WTC11 (cell line): ENCODE measurements at regions not wholly inside any gene's neighbourhood (a gene's known extent, or its start where the extent isn't known, plus 50 kb on each side); places are given as distances from the start of the nearest gene placed in this dataset.

ENCODE experiments used
- ATAC-seq: fragments of 200-7000 bp; cut with Tn5 transposase; 2 replicates; pipeline ENCODE4 v1.10.0; 2021; ENCODE audit warnings: mild to moderate bottlenecking, moderate library complexity
- CTCF ChIA-PET: fragments of 300-600 bp; sonication (Branson Sonifier 250); formaldehyde crosslinking; loops from one replicate; lab custom pipeline; 2021; ENCODE audit warnings: antibody characterized with exemption; lab: Charles Lee
- POLR2A ChIA-PET: fragments of 350-600 bp; sonication (Branson Sonifier 250); formaldehyde crosslinking; loops from one replicate; lab custom pipeline; 2021; ENCODE audit warnings: antibody characterized with exemption; lab: Charles Lee
- DNase-seq: peaks from one replicate; pipeline ENCODE4 v3.0.0; 2021; ENCODE audit warnings: low spot score
- H3K27ac Mint-ChIP-seq: 2 replicates; pipeline ENCODE4 v1.8.0; 2021; ENCODE audit warnings: mixed read lengths
- H3K27me3 Mint-ChIP-seq: 2 replicates; pipeline ENCODE4 v1.8.0; 2021; ENCODE audit warnings: low read depth, mild to moderate bottlenecking, moderate library complexity, mixed read lengths
- H3K36me3 Mint-ChIP-seq: 2 replicates; pipeline ENCODE4 v1.8.0; 2021; ENCODE audit warnings: mixed read lengths
- H3K4me1 Mint-ChIP-seq: 2 replicates; pipeline ENCODE4 v1.8.0; 2022; ENCODE audit warnings: mixed read lengths
- H3K4me3 Mint-ChIP-seq: 2 replicates; pipeline ENCODE4 v1.8.0; 2021; ENCODE audit warnings: mild to moderate bottlenecking, moderate library complexity, mixed read lengths
- H3K9me3 Mint-ChIP-seq: 2 replicates; pipeline ENCODE4 v1.8.0; 2021; ENCODE audit warnings: mixed read lengths
- CREM ChIP-seq: sonication (generic); formaldehyde crosslinking; IDR thresholded peaks from 2 replicates; pipeline ENCODE4 v1.8.1; 2022; ENCODE audit warnings: mild to moderate bottlenecking, missing genetic modification reagents, moderate library complexity
- ELF4 ChIP-seq: sonication (generic); formaldehyde crosslinking; IDR thresholded peaks from 2 replicates; pipeline ENCODE4 v1.8.1; 2022; ENCODE audit warnings: low read depth, mild to moderate bottlenecking, moderate library complexity, missing genetic modification reagents
- ESRRA ChIP-seq: sonication (generic); formaldehyde crosslinking; IDR thresholded peaks from 2 replicates; pipeline ENCODE4 v1.8.1; 2022; ENCODE audit warnings: mild to moderate bottlenecking, missing genetic modification reagents, borderline replicate concordance
- ETV6 ChIP-seq: sonication (generic); formaldehyde crosslinking; IDR thresholded peaks from 2 replicates; pipeline ENCODE4 v1.8.1; 2022; ENCODE audit warnings: mild to moderate bottlenecking, missing genetic modification reagents
- GRHL2 ChIP-seq: fragments of 250-450 bp; sonication (Bioruptor Pico); IDR thresholded peaks from 2 replicates; pipeline ENCODE4 v1.8.0; 2022; ENCODE audit warnings: mild to moderate bottlenecking, moderate library complexity; ENCODE audit not compliant: insufficient replicate concordance, severe bottlenecking
- GTF2I ChIP-seq: fragments of 250-450 bp; sonication (Bioruptor Pico); conservative IDR thresholded peaks from 2 replicates; pipeline ENCODE4 v1.4.0; 2021; ENCODE audit warnings: mild to moderate bottlenecking
- HMGXB4 ChIP-seq: sonication (generic); formaldehyde crosslinking; IDR thresholded peaks from 2 replicates; pipeline ENCODE4 v1.8.1; 2023; ENCODE audit warnings: mild to moderate bottlenecking, moderate library complexity, missing genetic modification reagents
- JAZF1 ChIP-seq: fragments of 250-450 bp; sonication (Bioruptor Pico); IDR thresholded peaks from 2 replicates; pipeline ENCODE4 v1.9.0; 2021; ENCODE audit warnings: moderate library complexity, mild to moderate bottlenecking, inconsistent platforms
- MYBL2 ChIP-seq: sonication (generic); formaldehyde crosslinking; IDR thresholded peaks from 2 replicates; pipeline ENCODE4 v1.8.1; 2023; ENCODE audit warnings: mild to moderate bottlenecking, moderate library complexity, missing genetic modification reagents
- NFATC4 ChIP-seq: fragments of 250-450 bp; sonication (Bioruptor Pico); IDR thresholded peaks from 2 replicates; pipeline ENCODE4 v1.9.0; 2021; ENCODE audit warnings: mild to moderate bottlenecking
- NFYB ChIP-seq: sonication (generic); formaldehyde crosslinking; conservative IDR thresholded peaks from 2 replicates; pipeline ENCODE4 v1.8.0; 2022; ENCODE audit warnings: low read depth, missing genetic modification reagents
- NR2C2 ChIP-seq: sonication (generic); formaldehyde crosslinking; IDR thresholded peaks from 2 replicates; pipeline ENCODE4 v1.8.0; 2022; ENCODE audit warnings: mild to moderate bottlenecking, missing genetic modification reagents
- PRRX2 ChIP-seq: fragments of 250-450 bp; sonication (Bioruptor Pico); IDR thresholded peaks from 2 replicates; pipeline ENCODE4 v1.8.0; 2021; ENCODE audit warnings: mild to moderate bottlenecking
- SMAD3 ChIP-seq: sonication (generic); formaldehyde crosslinking; IDR thresholded peaks from 2 replicates; pipeline ENCODE4 v1.8.0; 2022; ENCODE audit warnings: missing genetic modification reagents, mild to moderate bottlenecking, borderline replicate concordance
- TEAD1 ChIP-seq: sonication (generic); formaldehyde crosslinking; IDR thresholded peaks from 2 replicates; pipeline ENCODE4 v1.8.0; 2022; ENCODE audit warnings: mild to moderate bottlenecking, missing genetic modification reagents
- ZNF121 ChIP-seq: sonication (generic); formaldehyde crosslinking; IDR thresholded peaks from 2 replicates; pipeline ENCODE4 v1.8.0; 2023; ENCODE audit warnings: missing genetic modification reagents
- ZNF281 ChIP-seq: sonication (generic); formaldehyde crosslinking; IDR thresholded peaks from 2 replicates; pipeline ENCODE4 v1.8.0; 2023; ENCODE audit warnings: mild to moderate bottlenecking, missing genetic modification reagents
- ZNF416 ChIP-seq: fragments of 250-450 bp; sonication (Bioruptor Pico); IDR thresholded peaks from 2 replicates; pipeline ENCODE4 v1.9.0; 2021; ENCODE audit warnings: mild to moderate bottlenecking, inconsistent platforms
- ZNF671 ChIP-seq: fragments of 250-450 bp; sonication (Bioruptor Pico); IDR thresholded peaks from 2 replicates; pipeline ENCODE4 v1.8.0; 2021; ENCODE audit warnings: mild to moderate bottlenecking
- TF ChIP-seq, protein P1 (sequence below): fragments of 250-450 bp; sonication (Bioruptor Pico); IDR thresholded peaks from 2 replicates; pipeline ENCODE4 v2.1.2; 2022; ENCODE audit warnings: mild to moderate bottlenecking, moderate library complexity
- TF ChIP-seq, protein P2 (sequence below): sonication (generic); formaldehyde crosslinking; IDR thresholded peaks from 2 replicates; pipeline ENCODE4 v1.8.0; 2023; ENCODE audit warnings: missing genetic modification reagents, mild to moderate bottlenecking, borderline replicate concordance
- TF ChIP-seq, protein P3 (sequence below): sonication (generic); formaldehyde crosslinking; IDR thresholded peaks from 2 replicates; pipeline ENCODE4 v1.8.0; 2022; ENCODE audit warnings: missing genetic modification reagents

DNA sequence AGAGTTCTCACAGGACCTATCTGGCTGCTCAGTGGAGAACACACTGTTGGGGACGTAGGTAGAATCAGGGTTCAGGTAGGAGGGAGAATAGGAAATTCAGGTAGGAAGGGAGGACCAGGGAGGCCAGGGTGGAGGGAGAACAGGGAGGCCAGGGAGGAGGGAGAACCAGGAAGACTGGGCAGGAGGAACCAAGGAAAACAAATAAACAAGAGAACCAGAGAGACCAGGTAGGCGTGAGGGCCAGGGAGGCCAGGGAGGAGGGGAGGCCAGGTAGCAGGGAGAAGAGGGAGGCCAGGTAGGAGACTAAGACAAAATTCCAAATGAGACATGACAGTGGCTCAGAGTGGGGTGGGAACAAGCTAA lies 337.6 kb downstream of the EIPR1 start:
- no peak for TF ChIP-seq ZNF281 (CRISPR knock-in tag)
- TF ChIP-seq, protein P1, sequence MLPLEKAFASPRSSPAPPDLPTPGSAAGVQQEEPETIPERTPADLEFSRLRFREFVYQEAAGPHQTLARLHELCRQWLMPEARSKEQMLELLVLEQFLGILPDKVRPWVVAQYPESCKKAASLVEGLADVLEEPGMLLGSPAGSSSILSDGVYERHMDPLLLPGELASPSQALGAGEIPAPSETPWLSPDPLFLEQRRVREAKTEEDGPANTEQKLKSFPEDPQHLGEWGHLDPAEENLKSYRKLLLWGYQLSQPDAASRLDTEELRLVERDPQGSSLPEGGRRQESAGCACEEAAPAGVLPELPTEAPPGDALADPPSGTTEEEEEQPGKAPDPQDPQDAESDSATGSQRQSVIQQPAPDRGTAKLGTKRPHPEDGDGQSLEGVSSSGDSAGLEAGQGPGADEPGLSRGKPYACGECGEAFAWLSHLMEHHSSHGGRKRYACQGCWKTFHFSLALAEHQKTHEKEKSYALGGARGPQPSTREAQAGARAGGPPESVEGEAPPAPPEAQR (CRISPR knock-in tag): no peak
- TF ChIP-seq ELF4 (CRISPR knock-in tag): no peak
- TF ChIP-seq GTF2I (CRISPR knock-in tag): no peak
- TF ChIP-seq PRRX2 (CRISPR knock-in tag): no peak
- no peak for TF ChIP-seq ETV6 (CRISPR knock-in tag)
- TF ChIP-seq NR2C2 (CRISPR knock-in tag): no peak
- no peak for TF ChIP-seq MYBL2 (CRISPR knock-in tag)
- TF ChIP-seq, protein P2, sequence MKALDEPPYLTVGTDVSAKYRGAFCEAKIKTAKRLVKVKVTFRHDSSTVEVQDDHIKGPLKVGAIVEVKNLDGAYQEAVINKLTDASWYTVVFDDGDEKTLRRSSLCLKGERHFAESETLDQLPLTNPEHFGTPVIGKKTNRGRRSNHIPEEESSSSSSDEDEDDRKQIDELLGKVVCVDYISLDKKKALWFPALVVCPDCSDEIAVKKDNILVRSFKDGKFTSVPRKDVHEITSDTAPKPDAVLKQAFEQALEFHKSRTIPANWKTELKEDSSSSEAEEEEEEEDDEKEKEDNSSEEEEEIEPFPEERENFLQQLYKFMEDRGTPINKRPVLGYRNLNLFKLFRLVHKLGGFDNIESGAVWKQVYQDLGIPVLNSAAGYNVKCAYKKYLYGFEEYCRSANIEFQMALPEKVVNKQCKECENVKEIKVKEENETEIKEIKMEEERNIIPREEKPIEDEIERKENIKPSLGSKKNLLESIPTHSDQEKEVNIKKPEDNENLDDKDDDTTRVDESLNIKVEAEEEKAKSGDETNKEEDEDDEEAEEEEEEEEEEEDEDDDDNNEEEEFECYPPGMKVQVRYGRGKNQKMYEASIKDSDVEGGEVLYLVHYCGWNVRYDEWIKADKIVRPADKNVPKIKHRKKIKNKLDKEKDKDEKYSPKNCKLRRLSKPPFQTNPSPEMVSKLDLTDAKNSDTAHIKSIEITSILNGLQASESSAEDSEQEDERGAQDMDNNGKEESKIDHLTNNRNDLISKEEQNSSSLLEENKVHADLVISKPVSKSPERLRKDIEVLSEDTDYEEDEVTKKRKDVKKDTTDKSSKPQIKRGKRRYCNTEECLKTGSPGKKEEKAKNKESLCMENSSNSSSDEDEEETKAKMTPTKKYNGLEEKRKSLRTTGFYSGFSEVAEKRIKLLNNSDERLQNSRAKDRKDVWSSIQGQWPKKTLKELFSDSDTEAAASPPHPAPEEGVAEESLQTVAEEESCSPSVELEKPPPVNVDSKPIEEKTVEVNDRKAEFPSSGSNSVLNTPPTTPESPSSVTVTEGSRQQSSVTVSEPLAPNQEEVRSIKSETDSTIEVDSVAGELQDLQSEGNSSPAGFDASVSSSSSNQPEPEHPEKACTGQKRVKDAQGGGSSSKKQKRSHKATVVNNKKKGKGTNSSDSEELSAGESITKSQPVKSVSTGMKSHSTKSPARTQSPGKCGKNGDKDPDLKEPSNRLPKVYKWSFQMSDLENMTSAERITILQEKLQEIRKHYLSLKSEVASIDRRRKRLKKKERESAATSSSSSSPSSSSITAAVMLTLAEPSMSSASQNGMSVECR: no peak
- no peak for TF ChIP-seq TEAD1
- no peak for TF ChIP-seq JAZF1 (CRISPR knock-in tag)
- TF ChIP-seq ESRRA (CRISPR knock-in tag): no peak
- TF ChIP-seq ZNF416 (CRISPR knock-in tag): no peak
- TF ChIP-seq NFATC4 (CRISPR knock-in tag): no peak
- TF ChIP-seq ZNF121 (CRISPR knock-in tag): no peak
- TF ChIP-seq CREM (CRISPR knock-in tag): no peak
- Mint-ChIP-seq H3K4me1 (peaks cover 2% of the 10 kb centered on the region; the same call in 1 of the 2 replicates), H3K27ac (no peak overlapping the region), H3K27me3 (no peaks in the 10 kb centered on the region; the same call in 1 of the 2 replicates), H3K9me3 (peaks cover 6% of the 10 kb centered on the region; the same call in 1 of the 2 replicates), H3K4me3 (no peak overlapping the region), H3K36me3 (no peaks in the 10 kb centered on the region)
- ChIA-PET POLR2A (no interaction called here), CTCF (no interaction called here)
- DNase-seq (no peak), ATAC-seq (no peak)

DNA sequence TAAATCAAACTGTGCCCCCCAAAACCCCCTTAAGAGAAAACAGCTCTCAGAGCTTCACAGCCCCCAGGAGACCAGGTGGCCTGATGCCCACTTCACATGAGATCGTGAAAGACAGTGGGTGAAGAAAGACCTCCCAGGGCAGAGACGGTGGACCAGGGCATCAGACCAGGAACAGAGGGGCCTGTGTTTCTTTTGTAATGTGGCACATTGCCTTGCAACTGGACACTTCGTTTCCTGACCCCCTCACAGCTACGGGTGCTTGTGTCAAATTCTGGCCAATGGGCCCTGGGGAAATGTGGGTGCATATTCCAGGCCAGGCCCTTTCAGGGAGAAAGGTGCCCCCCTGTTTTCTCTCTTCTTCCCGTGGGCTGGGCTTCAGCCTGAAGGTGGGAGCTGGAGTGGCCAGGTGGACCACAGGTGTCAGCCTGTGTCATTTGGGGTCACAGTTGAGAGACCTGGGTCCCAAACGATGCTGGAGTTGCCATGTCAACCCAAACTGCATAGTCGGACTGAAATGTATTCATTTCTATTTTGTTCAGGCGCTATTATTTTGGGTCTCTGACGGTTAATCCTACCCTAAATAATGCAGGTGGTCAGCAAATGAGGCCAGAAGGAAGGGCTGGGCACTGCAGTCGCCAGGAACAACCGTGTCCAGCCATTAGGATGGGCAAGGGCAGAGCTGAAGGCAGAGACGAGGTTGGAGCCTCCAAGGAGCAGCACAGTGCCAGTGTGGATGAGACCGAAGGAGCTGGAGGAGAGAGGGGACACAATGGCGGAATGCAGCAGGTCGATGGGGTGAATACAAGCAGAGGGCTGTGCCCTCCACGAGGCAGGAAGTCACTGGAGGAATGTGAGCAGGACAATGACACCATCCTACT lies 338.2 kb downstream of the EIPR1 start:
- Mint-ChIP-seq H3K36me3 (no peaks in the 10 kb centered on the region), H3K4me1 (peaks cover 3% of the 10 kb centered on the region; the same call in 1 of the 2 replicates), H3K27ac (no peak overlapping the region), H3K9me3 (peaks cover 5% of the 10 kb centered on the region; the same call in 1 of the 2 replicates), H3K4me3 (no peak overlapping the region), H3K27me3 (no peaks in the 10 kb centered on the region; the same call in 1 of the 2 replicates)
- ChIA-PET CTCF (no interaction called here), POLR2A (no interaction called here)
- DNase-seq (no peak), ATAC-seq (no peak)
- TF ChIP-seq NFYB (CRISPR knock-in tag): no peak
- no peak for TF ChIP-seq HMGXB4 (CRISPR knock-in tag)
- no peak for TF ChIP-seq SMAD3 (CRISPR knock-in tag)
- no peak for TF ChIP-seq GRHL2 (CRISPR knock-in tag)
- TF ChIP-seq, protein P3, sequence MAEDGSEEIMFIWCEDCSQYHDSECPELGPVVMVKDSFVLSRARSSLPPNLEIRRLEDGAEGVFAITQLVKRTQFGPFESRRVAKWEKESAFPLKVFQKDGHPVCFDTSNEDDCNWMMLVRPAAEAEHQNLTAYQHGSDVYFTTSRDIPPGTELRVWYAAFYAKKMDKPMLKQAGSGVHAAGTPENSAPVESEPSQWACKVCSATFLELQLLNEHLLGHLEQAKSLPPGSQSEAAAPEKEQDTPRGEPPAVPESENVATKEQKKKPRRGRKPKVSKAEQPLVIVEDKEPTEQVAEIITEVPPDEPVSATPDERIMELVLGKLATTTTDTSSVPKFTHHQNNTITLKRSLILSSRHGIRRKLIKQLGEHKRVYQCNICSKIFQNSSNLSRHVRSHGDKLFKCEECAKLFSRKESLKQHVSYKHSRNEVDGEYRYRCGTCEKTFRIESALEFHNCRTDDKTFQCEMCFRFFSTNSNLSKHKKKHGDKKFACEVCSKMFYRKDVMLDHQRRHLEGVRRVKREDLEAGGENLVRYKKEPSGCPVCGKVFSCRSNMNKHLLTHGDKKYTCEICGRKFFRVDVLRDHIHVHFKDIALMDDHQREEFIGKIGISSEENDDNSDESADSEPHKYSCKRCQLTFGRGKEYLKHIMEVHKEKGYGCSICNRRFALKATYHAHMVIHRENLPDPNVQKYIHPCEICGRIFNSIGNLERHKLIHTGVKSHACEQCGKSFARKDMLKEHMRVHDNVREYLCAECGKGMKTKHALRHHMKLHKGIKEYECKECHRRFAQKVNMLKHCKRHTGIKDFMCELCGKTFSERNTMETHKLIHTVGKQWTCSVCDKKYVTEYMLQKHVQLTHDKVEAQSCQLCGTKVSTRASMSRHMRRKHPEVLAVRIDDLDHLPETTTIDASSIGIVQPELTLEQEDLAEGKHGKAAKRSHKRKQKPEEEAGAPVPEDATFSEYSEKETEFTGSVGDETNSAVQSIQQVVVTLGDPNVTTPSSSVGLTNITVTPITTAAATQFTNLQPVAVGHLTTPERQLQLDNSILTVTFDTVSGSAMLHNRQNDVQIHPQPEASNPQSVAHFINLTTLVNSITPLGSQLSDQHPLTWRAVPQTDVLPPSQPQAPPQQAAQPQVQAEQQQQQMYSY (CRISPR knock-in tag): no peak
- TF ChIP-seq ZNF671: no peak
